A549 (cell line): ENCODE measurements at regions not wholly inside any gene's neighbourhood (a gene's known extent, or its start where the extent isn't known, plus 50 kb on each side); places are given as distances from the start of the nearest gene placed in this dataset.

Source experiments
- CEBPB ChIP-seq, 2 experiments: fragments of >200 bp in 1 of 2; sonication (Bioruptor Twin) in 1 of 2; formaldehyde crosslinking in 1 of 2; IDR thresholded peaks; 2 replicates each; pipeline ENCODE4 v1.6.1; 2012 to 2016
- CHD2 ChIP-seq: fragments of 150-350 bp; IDR thresholded peaks from 2 replicates; pipeline ENCODE4 v1.6.1; 2014; ENCODE audit warnings: low read length; ENCODE audit not compliant: partially characterized antibody
- NFE2L2 ChIP-seq: fragments of 150-350 bp; conservative IDR thresholded peaks from 2 replicates; pipeline ENCODE4 v1.6.1; 2014; ENCODE audit warnings: low read length
- POLR2A ChIP-seq: IDR thresholded peaks from 2 replicates; pipeline ENCODE4 v1.6.1; 2012; ENCODE audit warnings: mild to moderate bottlenecking, low read length
- TF ChIP-seq, protein P1 (sequence below): fragments of >200 bp; sonication (Bioruptor Twin); formaldehyde crosslinking; IDR thresholded peaks from 3 replicates; pipeline ENCODE4 v1.5.1; 2016
- TF ChIP-seq, protein P2 (sequence below): fragments of 150-350 bp; IDR thresholded peaks from 2 replicates; pipeline ENCODE4 v1.6.1; 2014; ENCODE audit warnings: low read depth, mild to moderate bottlenecking, low read length
- TF ChIP-seq, protein P3 (sequence below): IDR thresholded peaks from 2 replicates; pipeline ENCODE4 v1.6.1; 2012

DNA sequence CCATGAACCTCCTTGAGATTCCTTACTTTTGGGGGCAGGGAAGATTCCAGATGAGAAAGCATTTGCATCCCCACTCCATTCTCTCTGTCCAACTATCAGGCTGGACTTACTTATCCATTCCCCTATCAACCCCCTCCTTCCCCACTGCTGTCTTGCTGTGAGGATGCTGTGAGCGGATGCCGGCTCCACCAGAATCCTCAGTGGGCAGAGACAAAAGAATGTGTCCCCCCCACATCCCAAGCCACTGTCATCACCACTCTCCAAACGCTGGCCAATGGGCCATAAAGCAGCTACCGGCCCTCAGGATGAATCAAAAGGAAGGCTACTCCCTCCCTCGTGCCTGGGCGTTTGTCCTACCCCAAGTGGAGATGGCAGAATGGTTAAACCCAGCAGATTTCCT is 173.0 kb upstream of the NTF3 start:
- TF ChIP-seq, protein P1, sequence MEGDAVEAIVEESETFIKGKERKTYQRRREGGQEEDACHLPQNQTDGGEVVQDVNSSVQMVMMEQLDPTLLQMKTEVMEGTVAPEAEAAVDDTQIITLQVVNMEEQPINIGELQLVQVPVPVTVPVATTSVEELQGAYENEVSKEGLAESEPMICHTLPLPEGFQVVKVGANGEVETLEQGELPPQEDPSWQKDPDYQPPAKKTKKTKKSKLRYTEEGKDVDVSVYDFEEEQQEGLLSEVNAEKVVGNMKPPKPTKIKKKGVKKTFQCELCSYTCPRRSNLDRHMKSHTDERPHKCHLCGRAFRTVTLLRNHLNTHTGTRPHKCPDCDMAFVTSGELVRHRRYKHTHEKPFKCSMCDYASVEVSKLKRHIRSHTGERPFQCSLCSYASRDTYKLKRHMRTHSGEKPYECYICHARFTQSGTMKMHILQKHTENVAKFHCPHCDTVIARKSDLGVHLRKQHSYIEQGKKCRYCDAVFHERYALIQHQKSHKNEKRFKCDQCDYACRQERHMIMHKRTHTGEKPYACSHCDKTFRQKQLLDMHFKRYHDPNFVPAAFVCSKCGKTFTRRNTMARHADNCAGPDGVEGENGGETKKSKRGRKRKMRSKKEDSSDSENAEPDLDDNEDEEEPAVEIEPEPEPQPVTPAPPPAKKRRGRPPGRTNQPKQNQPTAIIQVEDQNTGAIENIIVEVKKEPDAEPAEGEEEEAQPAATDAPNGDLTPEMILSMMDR = no peak
- TF ChIP-seq CHD2 (no peak), CEBPB (IDR thresholded peaks at IDR 0.05) (no peak), NFE2L2 (no peak), POLR2A (no peak)
- TF ChIP-seq, protein P2, sequence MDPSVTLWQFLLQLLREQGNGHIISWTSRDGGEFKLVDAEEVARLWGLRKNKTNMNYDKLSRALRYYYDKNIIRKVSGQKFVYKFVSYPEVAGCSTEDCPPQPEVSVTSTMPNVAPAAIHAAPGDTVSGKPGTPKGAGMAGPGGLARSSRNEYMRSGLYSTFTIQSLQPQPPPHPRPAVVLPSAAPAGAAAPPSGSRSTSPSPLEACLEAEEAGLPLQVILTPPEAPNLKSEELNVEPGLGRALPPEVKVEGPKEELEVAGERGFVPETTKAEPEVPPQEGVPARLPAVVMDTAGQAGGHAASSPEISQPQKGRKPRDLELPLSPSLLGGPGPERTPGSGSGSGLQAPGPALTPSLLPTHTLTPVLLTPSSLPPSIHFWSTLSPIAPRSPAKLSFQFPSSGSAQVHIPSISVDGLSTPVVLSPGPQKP = no peak
- TF ChIP-seq, protein P3, sequence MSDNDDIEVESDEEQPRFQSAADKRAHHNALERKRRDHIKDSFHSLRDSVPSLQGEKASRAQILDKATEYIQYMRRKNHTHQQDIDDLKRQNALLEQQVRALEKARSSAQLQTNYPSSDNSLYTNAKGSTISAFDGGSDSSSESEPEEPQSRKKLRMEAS = no peak
